DOHH2 (cell line): ENCODE measurements at regions not wholly inside any gene's neighbourhood (a gene's known extent, or its start where the extent isn't known, plus 50 kb on each side); places are given as distances from the start of the nearest gene placed in this dataset.

Experiments
- H3F3A ChIP-seq: fragments of 200-600 bp; sonication (generic), shearing (Covaris generic); 2 replicates; pipeline ENCODE4 v1.6.0; 2016; ENCODE audit warnings: antibody characterized with exemption, mild to moderate bottlenecking; ENCODE audit not compliant: control insufficient read depth, insufficient read depth
- H3K27ac ChIP-seq: fragments of 200-600 bp; sonication (generic); 2 replicates; pipeline ENCODE4 v1.5.1; 2014; ENCODE audit warnings: low read depth, mild to moderate bottlenecking, low read length, moderate library complexity
- H3K27me3 ChIP-seq: fragments of 200-600 bp; sonication (generic); 2 replicates; pipeline ENCODE4 v1.6.1; 2014; ENCODE audit warnings: mild to moderate bottlenecking, low read length, mixed read lengths; ENCODE audit not compliant: control insufficient read depth
- H3K36me3 ChIP-seq: fragments of 200-600 bp; sonication (generic); 2 replicates; pipeline ENCODE4 v1.6.1; 2014; ENCODE audit warnings: mild to moderate bottlenecking, low read length, moderate library complexity, mixed read lengths; ENCODE audit not compliant: control insufficient read depth
- H3K4me1 ChIP-seq: fragments of 200-600 bp; sonication (generic); 2 replicates; pipeline ENCODE4 v1.6.1; 2014; ENCODE audit warnings: mild to moderate bottlenecking, low read length, mixed read lengths; ENCODE audit not compliant: control insufficient read depth
- H3K4me2 ChIP-seq: fragments of 200-600 bp; sonication (generic); 2 replicates; pipeline ENCODE4 v1.6.0; 2014; ENCODE audit warnings: mild to moderate bottlenecking, low read length, moderate library complexity
- H3K4me3 ChIP-seq: fragments of 200-600 bp; sonication (generic); 2 replicates; pipeline ENCODE4 v1.5.1; 2014; ENCODE audit warnings: mild to moderate bottlenecking, low read length, mixed read lengths
- H3K79me2 ChIP-seq: fragments of 200-600 bp; sonication (generic); 2 replicates; pipeline ENCODE4 v1.6.1; 2014; ENCODE audit warnings: mild to moderate bottlenecking, low read length, mixed read lengths; ENCODE audit not compliant: control insufficient read depth
- H3K9me2 ChIP-seq: fragments of 200-600 bp; sonication (generic); replicated peaks from 2 replicates; pipeline ENCODE4 v1.6.1; 2014; ENCODE audit warnings: mild to moderate bottlenecking, low read length, mixed read lengths; ENCODE audit not compliant: control insufficient read depth
- H3K9me3 ChIP-seq: fragments of 200-600 bp; sonication (generic); 2 replicates; pipeline ENCODE4 v1.6.1; 2014; ENCODE audit warnings: antibody characterized with exemption, low read length, mixed read lengths; ENCODE audit not compliant: control insufficient read depth, insufficient read depth
- H4K20me1 ChIP-seq: fragments of 200-600 bp; sonication (generic); 2 replicates; pipeline ENCODE4 v1.6.0; 2014; ENCODE audit warnings: low read depth, mild to moderate bottlenecking, antibody characterized with exemption, low read length, moderate library complexity; ENCODE audit not compliant: control insufficient read depth, insufficient read depth
- CTCF ChIP-seq: fragments of 200-600 bp; sonication (generic); IDR thresholded peaks from one replicate; pipeline ENCODE4 v1.5.1; 2014; ENCODE audit warnings: antibody characterized with exemption, mild to moderate bottlenecking, low read depth, low read length; ENCODE audit not compliant: poor library complexity, severe bottlenecking
- EZH2phosphoT487 ChIP-seq: fragments of 200-600 bp; sonication (generic); IDR thresholded peaks from 2 replicates; pipeline ENCODE4 v1.6.1; 2017; ENCODE audit warnings: borderline replicate concordance, mild to moderate bottlenecking, antibody characterized with exemption, low read length, moderate library complexity, mixed read lengths

GRCh38 chr6:87971605-87972262 lies 75.9 kb upstream of the SPACA1 start:
- H3K79me2 ChIP-seq, result no peaks in the 10 kb centered on the region
- H3K4me3 ChIP-seq, result no peak overlapping the region
- peaks cover 19% of the 10 kb centered on the region for H3K4me1 ChIP-seq
- no peaks in the 10 kb centered on the region for H3K9me2 ChIP-seq
- no peak overlapping the region for H3K27ac ChIP-seq
- H4K20me1 ChIP-seq, result no peaks in the 10 kb centered on the region
- no peaks in the 10 kb centered on the region for H3K36me3 ChIP-seq
- no peaks in the 10 kb centered on the region for H3F3A ChIP-seq
- peaks cover 2% of the 10 kb centered on the region; the same call in 1 of the 2 replicates for H3K9me3 ChIP-seq
- H3K27me3 ChIP-seq, result no peaks in the 10 kb centered on the region
- TF ChIP-seq EZH2phosphoT487, result no peak
- TF ChIP-seq CTCF, result no peak
- H3K4me2 ChIP-seq, result no peak overlapping the region

GRCh38 chr6:87968435-87969278 lies 79.0 kb upstream of the SPACA1 start:
- TF ChIP-seq EZH2phosphoT487, result no peak
- peak; percentile 53 for TF ChIP-seq CTCF
- Histone ChIP-seq H3K79me2 (no peaks in the 10 kb centered on the region), H3K4me2 (peak overlapping the region; percentile 81)

GRCh38 chr6:87965806-87966205 lies 81.8 kb upstream of the SPACA1 start:
- no peaks in the 10 kb centered on the region for H3K79me2 ChIP-seq
- peaks cover 15% of the 10 kb centered on the region; the same call in 1 of the 2 replicates for H3K9me3 ChIP-seq
- H4K20me1 ChIP-seq, result no peaks in the 10 kb centered on the region
- no peak overlapping the region for H3K4me2 ChIP-seq
- no peaks in the 10 kb centered on the region for H3F3A ChIP-seq
- H3K27ac ChIP-seq, result no peak overlapping the region
- peaks cover 19% of the 10 kb centered on the region for H3K4me1 ChIP-seq
- no peaks in the 10 kb centered on the region for H3K27me3 ChIP-seq
- no peaks in the 10 kb centered on the region for H3K9me2 ChIP-seq
- TF ChIP-seq CTCF, result no peak
- no peak for TF ChIP-seq EZH2phosphoT487
- H3K4me3 ChIP-seq, result no peak overlapping the region
- no peaks in the 10 kb centered on the region for H3K36me3 ChIP-seq

More at GRCh38 chr6:87968435-87969278, 79.0 kb upstream of the SPACA1 start:
- Histone ChIP-seq H3K27ac (no peak overlapping the region), H3F3A (no peaks in the 10 kb centered on the region), H3K36me3 (no peaks in the 10 kb centered on the region), H3K27me3 (no peaks in the 10 kb centered on the region), H3K9me2 (no peaks in the 10 kb centered on the region), H3K4me3 (peak overlapping the region; percentile 75), H4K20me1 (no peaks in the 10 kb centered on the region), H3K4me1 (peaks cover 19% of the 10 kb centered on the region), H3K9me3 (peaks cover 15% of the 10 kb centered on the region; the same call in 1 of the 2 replicates)
